ENCODE measurements at regions not wholly inside any gene's neighbourhood (a gene's known extent, or its start where the extent isn't known, plus 50 kb on each side); places are given as distances from the start of the nearest gene placed in this dataset.

- no peaks in the 10 kb centered on the region for H3K27me3 Mint-ChIP-seq (ENCODE audit: low read depth, poor library complexity)
- H3K4me3 Mint-ChIP-seq: no peak overlapping the region
- DNase-seq: peak; percentile 66
- H3K4me1 Mint-ChIP-seq: peaks cover 10% of the 10 kb centered on the region
- H3K36me3 Mint-ChIP-seq (ENCODE audit: low read depth): no peaks in the 10 kb centered on the region
- TF ChIP-seq, protein P1, sequence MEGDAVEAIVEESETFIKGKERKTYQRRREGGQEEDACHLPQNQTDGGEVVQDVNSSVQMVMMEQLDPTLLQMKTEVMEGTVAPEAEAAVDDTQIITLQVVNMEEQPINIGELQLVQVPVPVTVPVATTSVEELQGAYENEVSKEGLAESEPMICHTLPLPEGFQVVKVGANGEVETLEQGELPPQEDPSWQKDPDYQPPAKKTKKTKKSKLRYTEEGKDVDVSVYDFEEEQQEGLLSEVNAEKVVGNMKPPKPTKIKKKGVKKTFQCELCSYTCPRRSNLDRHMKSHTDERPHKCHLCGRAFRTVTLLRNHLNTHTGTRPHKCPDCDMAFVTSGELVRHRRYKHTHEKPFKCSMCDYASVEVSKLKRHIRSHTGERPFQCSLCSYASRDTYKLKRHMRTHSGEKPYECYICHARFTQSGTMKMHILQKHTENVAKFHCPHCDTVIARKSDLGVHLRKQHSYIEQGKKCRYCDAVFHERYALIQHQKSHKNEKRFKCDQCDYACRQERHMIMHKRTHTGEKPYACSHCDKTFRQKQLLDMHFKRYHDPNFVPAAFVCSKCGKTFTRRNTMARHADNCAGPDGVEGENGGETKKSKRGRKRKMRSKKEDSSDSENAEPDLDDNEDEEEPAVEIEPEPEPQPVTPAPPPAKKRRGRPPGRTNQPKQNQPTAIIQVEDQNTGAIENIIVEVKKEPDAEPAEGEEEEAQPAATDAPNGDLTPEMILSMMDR (IDR thresholded peaks at IDR 0.05): peak; percentile 88
- no peak overlapping the region for H3K27ac Mint-ChIP-seq
- peaks cover 3% of the 10 kb centered on the region for H3K9me3 Mint-ChIP-seq
Observed at GRCh38 chr9:108761655-108762347, 94.0 kb downstream of the ACTL7B start.

GRCh38 chr9:108760841-108761240 lies 94.9 kb downstream of the ACTL7B start:
- Mint-ChIP-seq H3K36me3 (ENCODE audit: low read depth) (no peaks in the 10 kb centered on the region), H3K9me3 (peaks cover 3% of the 10 kb centered on the region), H3K27me3 (ENCODE audit: low read depth, poor library complexity) (no peaks in the 10 kb centered on the region), H3K4me3 (no peak overlapping the region), H3K27ac (no peak overlapping the region), H3K4me1 (peaks cover 10% of the 10 kb centered on the region)
- DNase-seq: no peak
- TF ChIP-seq, protein P1 (IDR thresholded peaks at IDR 0.05): no peak

DNA sequence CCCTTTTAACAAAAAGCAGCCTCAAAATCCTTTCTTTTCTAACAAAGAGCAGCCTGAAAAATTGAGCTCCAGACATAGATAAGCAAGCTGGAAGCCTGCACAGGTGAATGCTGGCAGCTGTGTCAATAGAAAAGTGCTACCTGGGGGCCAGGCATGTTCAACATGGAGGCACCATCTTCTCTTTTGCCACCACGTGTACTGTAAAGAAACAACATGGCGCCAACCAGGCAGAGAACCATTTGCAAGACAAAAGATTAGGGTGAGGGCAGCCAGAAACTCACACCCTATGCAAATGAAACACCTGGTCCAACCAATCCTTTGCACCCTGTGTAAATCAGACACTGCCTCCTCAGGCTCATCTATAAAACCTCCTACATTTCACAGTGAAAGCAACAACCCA lies 96.0 kb downstream of the ACTL7B start:
- peaks cover 10% of the 10 kb centered on the region for H3K4me1 Mint-ChIP-seq
- H3K9me3 Mint-ChIP-seq: peaks cover 3% of the 10 kb centered on the region
- no peaks in the 10 kb centered on the region for H3K27me3 Mint-ChIP-seq (ENCODE audit: low read depth, poor library complexity)
- H3K36me3 Mint-ChIP-seq (ENCODE audit: low read depth): no peaks in the 10 kb centered on the region
- no peak for DNase-seq
- H3K27ac Mint-ChIP-seq: no peak overlapping the region
- H3K4me3 Mint-ChIP-seq: no peak overlapping the region
- TF ChIP-seq, protein P1 (IDR thresholded peaks at IDR 0.05): no peak

DNA sequence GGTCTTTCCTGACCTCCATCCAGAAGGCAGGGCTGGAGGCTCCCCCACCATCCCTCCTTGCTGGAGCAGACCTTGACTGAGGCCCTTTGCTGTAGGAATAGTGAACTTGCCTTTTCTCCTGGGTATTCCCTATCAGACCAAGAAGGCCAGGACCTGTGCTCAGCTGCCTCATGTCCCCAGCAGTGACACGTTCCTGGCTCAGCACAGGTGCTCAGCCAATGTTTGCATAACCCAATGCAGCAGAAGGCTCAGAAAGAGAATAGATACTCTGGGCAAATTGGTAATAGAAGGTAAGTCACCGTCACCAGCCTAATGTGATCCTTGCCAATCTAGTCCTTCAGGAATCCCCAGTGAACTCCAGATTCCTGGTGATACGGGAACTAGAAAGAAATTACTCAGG lies 96.4 kb downstream of the ACTL7B start:
- no peak for DNase-seq
- no peaks in the 10 kb centered on the region for H3K36me3 Mint-ChIP-seq (ENCODE audit: low read depth)

GRCh38 chr9:108756746-108757490 lies 98.9 kb downstream of the ACTL7B start:
- no peak for DNase-seq
- Mint-ChIP-seq H3K4me1 (peaks cover 10% of the 10 kb centered on the region), H3K4me3 (no peak overlapping the region), H3K27me3 (ENCODE audit: low read depth, poor library complexity) (peaks cover 10% of the 10 kb centered on the region), H3K36me3 (ENCODE audit: low read depth) (no peaks in the 10 kb centered on the region), H3K9me3 (peaks cover 3% of the 10 kb centered on the region), H3K27ac (no peak overlapping the region)
- TF ChIP-seq, protein P1 (IDR thresholded peaks at IDR 0.05): peak; percentile 30

More for the DNA sequence above, 96.4 kb downstream of the ACTL7B start:
- Mint-ChIP-seq H3K4me1 (peaks cover 10% of the 10 kb centered on the region), H3K27ac (no peak overlapping the region), H3K4me3 (no peak overlapping the region), H3K27me3 (ENCODE audit: low read depth, poor library complexity) (peaks cover under 1% of the 10 kb centered on the region), H3K9me3 (peaks cover 3% of the 10 kb centered on the region)
- TF ChIP-seq, protein P1 (IDR thresholded peaks at IDR 0.05): no peak

Measured in nephron progenitor cell (in vitro differentiated cells).